ENCODE measurements at regions not wholly inside any gene's neighbourhood (a gene's known extent, or its start where the extent isn't known, plus 50 kb on each side); places are given as distances from the start of the nearest gene placed in this dataset.

DNA sequence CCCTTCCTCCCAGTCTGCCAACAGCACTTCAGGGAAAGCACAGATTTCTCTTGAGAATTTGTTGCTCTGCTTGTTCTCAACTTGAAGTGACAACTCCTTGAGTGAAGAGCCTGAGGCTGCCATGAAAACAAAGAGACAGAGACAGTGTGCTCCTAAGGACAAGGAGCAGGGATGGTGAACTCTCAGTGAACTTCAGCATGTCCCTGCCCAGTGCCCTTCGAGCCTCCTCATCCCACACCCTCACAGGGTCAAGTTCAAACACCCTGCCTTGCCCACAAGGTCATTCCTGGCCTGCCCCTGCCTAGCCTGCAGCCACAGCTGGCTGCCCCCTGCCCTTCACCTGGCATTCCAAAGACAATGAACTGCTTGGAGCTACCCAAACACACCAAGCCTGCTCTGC lies 343.5 kb upstream of the KLHL29 start:
- TF ChIP-seq, protein P1, sequence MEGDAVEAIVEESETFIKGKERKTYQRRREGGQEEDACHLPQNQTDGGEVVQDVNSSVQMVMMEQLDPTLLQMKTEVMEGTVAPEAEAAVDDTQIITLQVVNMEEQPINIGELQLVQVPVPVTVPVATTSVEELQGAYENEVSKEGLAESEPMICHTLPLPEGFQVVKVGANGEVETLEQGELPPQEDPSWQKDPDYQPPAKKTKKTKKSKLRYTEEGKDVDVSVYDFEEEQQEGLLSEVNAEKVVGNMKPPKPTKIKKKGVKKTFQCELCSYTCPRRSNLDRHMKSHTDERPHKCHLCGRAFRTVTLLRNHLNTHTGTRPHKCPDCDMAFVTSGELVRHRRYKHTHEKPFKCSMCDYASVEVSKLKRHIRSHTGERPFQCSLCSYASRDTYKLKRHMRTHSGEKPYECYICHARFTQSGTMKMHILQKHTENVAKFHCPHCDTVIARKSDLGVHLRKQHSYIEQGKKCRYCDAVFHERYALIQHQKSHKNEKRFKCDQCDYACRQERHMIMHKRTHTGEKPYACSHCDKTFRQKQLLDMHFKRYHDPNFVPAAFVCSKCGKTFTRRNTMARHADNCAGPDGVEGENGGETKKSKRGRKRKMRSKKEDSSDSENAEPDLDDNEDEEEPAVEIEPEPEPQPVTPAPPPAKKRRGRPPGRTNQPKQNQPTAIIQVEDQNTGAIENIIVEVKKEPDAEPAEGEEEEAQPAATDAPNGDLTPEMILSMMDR (IDR thresholded peaks at IDR 0.05), result no peak
- no peak for TF ChIP-seq POLR2AphosphoS5 (IDR thresholded peaks at IDR 0.05)
